SK-N-MC (cell line): ENCODE measurements at regions not wholly inside any gene's neighbourhood (a gene's known extent, or its start where the extent isn't known, plus 50 kb on each side); places are given as distances from the start of the nearest gene placed in this dataset.

Experiments used
- DNase-seq: peaks from one replicate; pipeline ENCODE4 v3.0.0-alpha.2; 2011; ENCODE audit warnings: low read depth, low spot score
- H3K27ac ChIP-seq: fragments of 200-600 bp; sonication (generic); 2 replicates; pipeline ENCODE4 v1.5.1; 2016; ENCODE audit warnings: mixed run types
- H3K36me3 ChIP-seq: fragments of 200-600 bp; sonication (generic); 2 replicates; pipeline ENCODE4 v1.6.1; 2017; ENCODE audit warnings: antibody characterized with exemption, low read length, mixed read lengths; ENCODE audit not compliant: insufficient read depth
- H3K4me3 ChIP-seq: fragments of 200-600 bp; sonication (generic); 2 replicates; pipeline ENCODE4 v1.5.1; 2016
- H3K9ac ChIP-seq: fragments of 200-600 bp; sonication (generic); 2 replicates; pipeline ENCODE4 v1.8.0; 2017; ENCODE audit warnings: mixed run types, mixed read lengths; ENCODE audit not compliant: insufficient read length
- H3K9me3 ChIP-seq: fragments of 200-600 bp; sonication (generic); 2 replicates; pipeline ENCODE4 v1.6.1; 2017; ENCODE audit warnings: low read depth, mild to moderate bottlenecking, antibody characterized with exemption, low read length, moderate library complexity, mixed read lengths
- EZH2 ChIP-seq: fragments of 200-600 bp; sonication (generic); IDR thresholded peaks from one replicate; pipeline ENCODE4 v1.6.1; 2017; ENCODE audit warnings: antibody characterized with exemption
- FOXP2 ChIP-seq: optimal IDR thresholded peaks from 2 replicates; pipeline ENCODE3; 2011; ENCODE audit warnings: mild to moderate bottlenecking, moderate library complexity; ENCODE audit not compliant: insufficient read depth; ENCODE audit errors: extremely low read length, control extremely low read depth
- POLR2AphosphoS5 ChIP-seq: IDR thresholded peaks from 2 replicates; pipeline ENCODE4 v1.6.1; 2012; ENCODE audit warnings: mild to moderate bottlenecking, low read depth, low read length, borderline replicate concordance

GRCh38 chr2:74735009-74735408 lies 81.0 kb downstream of the SEMA4F start:
- H3K36me3 ChIP-seq = no peaks in the 10 kb centered on the region
- H3K9ac ChIP-seq = no peak overlapping the region
- H3K9me3 ChIP-seq = no peaks in the 10 kb centered on the region
- no peak for TF ChIP-seq FOXP2
- no peak for TF ChIP-seq EZH2
- no peak for TF ChIP-seq POLR2AphosphoS5
- H3K4me3 ChIP-seq = no peak overlapping the region
- no peak for DNase-seq
- H3K27ac ChIP-seq = no peak overlapping the region

DNA sequence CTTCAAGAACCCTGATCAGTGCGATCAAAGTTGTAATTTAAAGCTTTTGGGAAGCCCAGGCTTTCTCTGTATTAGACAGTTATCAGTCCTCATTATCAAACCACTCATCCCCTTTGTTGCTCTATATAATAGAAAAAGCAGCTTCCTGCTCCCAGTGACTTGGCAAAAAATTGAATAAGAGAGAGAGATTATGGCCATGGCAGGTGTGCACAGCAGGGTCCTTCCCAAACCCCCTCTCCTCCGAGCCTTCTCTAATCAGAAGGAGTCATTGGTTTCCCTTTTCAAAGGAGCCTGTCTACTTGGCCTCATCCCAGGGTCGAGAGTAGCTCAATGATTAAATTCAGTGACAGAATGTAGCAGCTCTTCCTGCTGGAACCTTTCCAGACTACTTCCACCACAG lies 81.5 kb downstream of the SEMA4F start:
- no peaks in the 10 kb centered on the region for H3K9me3 ChIP-seq
- H3K9ac ChIP-seq = no peak overlapping the region
- H3K36me3 ChIP-seq = no peaks in the 10 kb centered on the region
- TF ChIP-seq FOXP2 (no peak), POLR2AphosphoS5 (no peak), EZH2 (no peak)
- DNase-seq = no peak
- H3K27ac ChIP-seq = no peak overlapping the region
- no peak overlapping the region for H3K4me3 ChIP-seq

DNA sequence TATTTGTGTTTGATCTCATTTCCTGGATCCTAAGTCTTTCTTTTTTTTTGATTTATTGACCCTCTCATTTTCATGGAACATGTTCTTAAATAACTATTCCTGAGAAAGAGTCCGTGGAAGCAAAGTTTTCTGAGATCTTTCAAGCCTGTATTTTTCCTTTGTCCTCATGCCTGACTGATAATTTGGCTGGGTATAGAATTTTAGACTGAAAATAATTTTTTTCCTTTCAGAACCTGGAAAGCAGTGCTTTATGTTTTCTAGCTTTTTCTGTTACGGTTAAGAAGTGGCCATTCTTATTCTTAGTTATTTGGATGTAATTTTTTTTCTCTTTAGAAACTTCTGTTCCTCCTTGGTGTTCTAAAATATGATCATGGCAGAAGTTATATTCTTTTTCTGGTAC lies 82.5 kb downstream of the SEMA4F start:
- Histone ChIP-seq H3K4me3 (no peak overlapping the region), H3K27ac (no peak overlapping the region), H3K9ac (no peak overlapping the region), H3K36me3 (no peaks in the 10 kb centered on the region), H3K9me3 (no peaks in the 10 kb centered on the region)
- DNase-seq = no peak
- TF ChIP-seq FOXP2 (no peak), EZH2 (no peak), POLR2AphosphoS5 (no peak)

DNA sequence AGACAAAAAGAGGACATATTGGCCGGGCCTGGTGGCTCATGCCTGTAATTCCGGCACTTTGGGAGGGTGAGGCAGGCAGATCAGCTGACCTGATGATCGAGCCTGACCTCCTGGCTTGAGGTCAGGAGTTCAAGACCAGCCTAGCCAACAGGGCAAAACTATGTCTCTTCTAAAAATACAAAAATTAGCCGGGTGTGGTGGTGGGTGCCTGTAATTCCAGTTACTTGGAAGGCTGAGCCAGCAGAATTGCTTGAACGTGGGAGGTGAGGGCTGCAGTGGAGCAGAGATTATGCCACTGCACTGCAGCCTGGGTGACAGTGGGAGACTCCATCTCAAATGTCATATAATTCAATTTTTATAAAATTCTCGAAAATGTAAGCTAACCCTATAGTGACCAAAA lies 84.5 kb downstream of the SEMA4F start:
- no peak overlapping the region for H3K9ac ChIP-seq
- DNase-seq = no peak
- H3K27ac ChIP-seq = no peak overlapping the region

GRCh38 chr2:74739129-74739528 lies 85.1 kb downstream of the SEMA4F start:
- Histone ChIP-seq H3K4me3 (no peak overlapping the region), H3K36me3 (no peaks in the 10 kb centered on the region), H3K9me3 (no peaks in the 10 kb centered on the region), H3K27ac (no peak overlapping the region), H3K9ac (no peak overlapping the region)
- TF ChIP-seq EZH2 (no peak), FOXP2 (no peak), POLR2AphosphoS5 (no peak)
- DNase-seq = no peak

More for the DNA sequence above, 84.5 kb downstream of the SEMA4F start:
- no peak overlapping the region for H3K4me3 ChIP-seq
- H3K36me3 ChIP-seq = no peaks in the 10 kb centered on the region
- no peaks in the 10 kb centered on the region for H3K9me3 ChIP-seq
- TF ChIP-seq FOXP2 (no peak), POLR2AphosphoS5 (no peak), EZH2 (no peak)

- no peaks in the 10 kb centered on the region for H3K36me3 ChIP-seq
- no peak overlapping the region for H3K4me3 ChIP-seq
- no peak for DNase-seq
- no peak for TF ChIP-seq POLR2AphosphoS5
- no peak for TF ChIP-seq FOXP2
- no peak for TF ChIP-seq EZH2
- no peak overlapping the region for H3K27ac ChIP-seq
- H3K9me3 ChIP-seq = no peaks in the 10 kb centered on the region
- no peak overlapping the region for H3K9ac ChIP-seq
Measured at GRCh38 chr2:74739733-74740241, 85.7 kb downstream of the SEMA4F start.

GRCh38 chr2:74740395-74740740 lies 86.3 kb downstream of the SEMA4F start:
- no peaks in the 10 kb centered on the region for H3K36me3 ChIP-seq
- no peaks in the 10 kb centered on the region for H3K9me3 ChIP-seq
- H3K27ac ChIP-seq = no peak overlapping the region
- H3K9ac ChIP-seq = no peak overlapping the region
- no peak for DNase-seq
- H3K4me3 ChIP-seq = no peak overlapping the region
- no peak for TF ChIP-seq EZH2
- TF ChIP-seq FOXP2 = no peak
- TF ChIP-seq POLR2AphosphoS5 = no peak

DNA sequence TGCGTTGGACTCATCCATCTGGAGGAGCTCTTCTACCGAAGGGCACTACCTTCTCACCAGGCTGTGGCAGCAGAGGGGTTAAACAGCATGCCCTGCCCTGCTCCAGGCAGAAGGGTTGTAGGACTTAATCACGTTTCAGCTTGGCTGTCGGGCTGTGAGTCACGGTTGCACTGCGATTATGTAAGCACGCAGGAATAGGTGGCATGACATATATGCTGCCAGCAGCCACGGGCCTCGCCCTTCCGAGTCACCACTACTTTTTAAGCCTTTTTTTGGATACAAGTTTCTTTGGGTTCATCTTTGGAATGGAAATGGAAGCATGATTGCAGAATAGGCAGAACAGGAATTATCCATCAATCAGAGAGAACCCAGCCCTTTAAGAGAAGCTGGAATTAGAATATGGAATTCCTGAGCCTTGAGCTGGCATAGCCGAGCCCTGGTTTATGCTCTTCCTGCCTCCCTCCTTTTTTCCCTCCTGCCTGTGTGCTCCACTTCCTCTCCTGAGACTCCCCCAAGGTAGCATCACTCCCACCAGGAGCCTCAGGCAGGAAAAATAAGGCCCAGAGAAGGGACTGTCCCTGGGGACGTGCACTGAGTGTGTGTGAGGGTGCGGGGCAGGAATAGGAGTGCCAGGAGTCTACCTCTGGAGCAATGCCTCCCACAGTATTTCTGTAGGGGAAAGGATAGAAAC lies 86.8 kb downstream of the SEMA4F start:
- Histone ChIP-seq H3K36me3 (no peaks in the 10 kb centered on the region), H3K9me3 (no peaks in the 10 kb centered on the region), H3K27ac (no peak overlapping the region), H3K9ac (no peak overlapping the region), H3K4me3 (no peak overlapping the region)
- DNase-seq = no peak
- TF ChIP-seq FOXP2 (no peak), EZH2 (no peak), POLR2AphosphoS5 (no peak)

GRCh38 chr2:74741629-74742028 lies 87.6 kb downstream of the SEMA4F start:
- H3K27ac ChIP-seq = no peak overlapping the region
- no peak for DNase-seq

More at GRCh38 chr2:74741629-74742028, 87.6 kb downstream of the SEMA4F start:
- Histone ChIP-seq H3K9ac (no peak overlapping the region), H3K4me3 (no peak overlapping the region), H3K9me3 (no peaks in the 10 kb centered on the region), H3K36me3 (no peaks in the 10 kb centered on the region)
- TF ChIP-seq EZH2 (no peak), FOXP2 (no peak), POLR2AphosphoS5 (no peak)
